ENCODE measurements at regions not wholly inside any gene's neighbourhood (a gene's known extent, or its start where the extent isn't known, plus 50 kb on each side); places are given as distances from the start of the nearest gene placed in this dataset.

GRCh38 chr16:47979616-47980182 is 176.1 kb downstream of the ABCC12 start:
- TF ChIP-seq CTCF (IDR thresholded peaks at IDR 0.05) (no peak), POLR2A (IDR thresholded peaks at IDR 0.05) (no peak)
